Bronchial epithelial cell (primary cell): ENCODE measurements at regions not wholly inside any gene's neighbourhood (a gene's known extent, or its start where the extent isn't known, plus 50 kb on each side); places are given as distances from the start of the nearest gene placed in this dataset.

Source experiments
- DNase-seq: peaks from one replicate; pipeline ENCODE4 v3.0.0-alpha.2; 2010; ENCODE audit warnings: low read depth
- FAIRE-seq: peaks from 2 replicates; lab custom pipeline; 2011; peaks lifted over from hg19 to GRCh38; lab: Jason Lieb, UNC
- H3K27me3 ChIP-seq: 2 replicates; pipeline ENCODE4 v1.5.1; 2011; ENCODE audit warnings: low read length; ENCODE audit not compliant: control insufficient read depth, insufficient read depth
- H3K36me3 ChIP-seq: 2 replicates; pipeline ENCODE4 v1.5.1; 2011; ENCODE audit warnings: low read length; ENCODE audit not compliant: control insufficient read depth, insufficient read depth
- H3K4me3 ChIP-seq: 2 replicates; pipeline ENCODE4 v1.5.1; 2011; ENCODE audit warnings: mild to moderate bottlenecking, low read depth, low read length, control low read depth
- CTCF ChIP-seq: IDR thresholded peaks from 2 replicates; pipeline ENCODE4 v1.5.1; 2011; ENCODE audit warnings: mild to moderate bottlenecking, moderate library complexity, low read length, control low read depth, inconsistent platforms; ENCODE audit not compliant: insufficient read depth, severe bottlenecking

DNA sequence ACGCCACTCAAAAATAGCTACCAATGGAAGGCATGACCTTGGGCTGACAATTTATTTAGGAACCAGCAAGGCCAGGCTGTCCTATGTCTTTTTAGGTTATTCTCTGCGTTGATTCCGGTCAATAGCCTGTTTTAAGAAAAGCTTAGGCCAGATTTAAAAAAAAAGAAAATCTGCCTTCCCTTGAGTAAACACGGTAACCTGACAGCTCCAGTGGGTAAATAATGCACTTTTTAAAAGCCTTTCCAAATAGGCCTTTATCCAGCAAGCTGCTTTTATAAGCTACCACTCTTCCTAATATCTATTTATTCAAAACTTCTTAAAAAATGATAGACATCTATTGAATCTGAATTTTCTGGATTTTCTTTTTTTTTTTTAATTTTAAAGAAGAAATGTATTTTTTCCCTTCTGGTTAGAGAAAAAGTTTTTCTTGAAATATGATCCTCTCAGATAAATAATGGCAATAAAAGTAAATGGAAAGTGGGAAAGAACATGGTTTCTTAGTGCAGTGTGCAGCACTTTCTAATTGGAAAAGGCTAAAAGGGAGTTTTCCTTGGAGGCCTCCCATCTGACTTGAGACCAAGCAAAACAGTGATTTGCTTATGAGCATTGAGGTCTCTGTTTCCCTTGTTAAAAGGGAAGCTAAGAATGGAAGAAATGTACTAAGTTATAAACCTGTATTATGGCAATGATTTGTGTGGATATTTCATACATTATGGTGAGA, 281.0 kb upstream of the RUNX1 start:
- no peak for TF ChIP-seq CTCF
- H3K36me3 ChIP-seq = no peaks in the 10 kb centered on the region
- FAIRE-seq (no peak), DNase-seq (no peak)
- no peaks in the 10 kb centered on the region for H3K27me3 ChIP-seq
- no peak overlapping the region for H3K4me3 ChIP-seq

DNA sequence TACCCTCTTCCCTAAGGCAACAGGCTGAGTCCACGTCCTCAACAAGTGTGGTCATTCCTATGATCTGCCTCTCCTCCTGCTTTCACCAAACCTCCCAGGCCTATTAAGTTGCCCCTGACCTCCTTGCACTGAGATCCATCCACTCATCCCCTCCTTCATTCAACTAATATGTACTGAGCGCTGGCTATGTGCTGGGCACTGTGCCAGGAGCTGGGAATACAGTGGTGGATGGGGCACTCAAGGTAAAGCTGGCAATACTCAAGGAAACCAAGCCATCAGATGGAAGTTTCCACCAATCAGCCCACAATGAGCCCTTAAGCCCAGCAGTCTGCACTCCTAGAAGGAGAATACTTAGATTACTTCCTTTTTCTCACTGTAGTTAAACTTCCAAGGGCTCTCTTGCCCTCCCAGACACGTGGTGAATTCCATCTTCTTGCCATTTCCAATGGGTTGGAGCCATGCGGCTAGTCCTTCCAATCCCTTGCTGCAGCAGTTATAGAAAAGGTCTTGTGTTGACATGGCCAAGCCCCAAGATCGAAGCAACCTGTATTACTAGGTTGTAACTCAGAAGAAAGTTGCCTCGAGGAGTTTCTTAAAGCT, 279.9 kb upstream of the RUNX1 start:
- no peaks in the 10 kb centered on the region for H3K36me3 ChIP-seq
- no peaks in the 10 kb centered on the region for H3K27me3 ChIP-seq
- DNase-seq = no peak
- TF ChIP-seq CTCF = no peak
- FAIRE-seq = no peak
- no peak overlapping the region for H3K4me3 ChIP-seq

DNA sequence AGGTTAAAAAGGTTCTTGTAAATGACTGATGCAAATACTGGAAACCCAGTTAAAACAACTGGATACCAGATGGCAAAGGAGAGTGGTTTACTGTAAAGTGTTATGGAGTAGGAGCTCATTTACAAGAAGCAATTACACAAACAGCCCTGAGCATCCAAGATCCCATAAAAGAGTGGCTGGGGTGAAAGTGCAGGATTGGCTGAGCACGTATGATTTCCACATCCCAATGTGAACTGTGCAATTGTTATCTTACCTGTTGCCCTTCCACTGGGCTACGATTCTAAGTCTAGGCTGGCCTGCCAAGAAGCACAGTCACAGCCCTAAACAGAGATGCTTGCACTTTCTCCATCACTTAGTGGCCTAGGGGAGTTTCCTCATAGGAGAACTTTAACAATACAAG, 277.6 kb upstream of the RUNX1 start:
- H3K4me3 ChIP-seq = no peak overlapping the region
- FAIRE-seq = no peak
- DNase-seq = no peak
- H3K36me3 ChIP-seq = no peaks in the 10 kb centered on the region
- no peak for TF ChIP-seq CTCF
- no peaks in the 10 kb centered on the region for H3K27me3 ChIP-seq

GRCh38 chr21:35325953-35326352, 276.9 kb upstream of the RUNX1 start:
- no peak overlapping the region for H3K4me3 ChIP-seq
- FAIRE-seq = no peak

DNA sequence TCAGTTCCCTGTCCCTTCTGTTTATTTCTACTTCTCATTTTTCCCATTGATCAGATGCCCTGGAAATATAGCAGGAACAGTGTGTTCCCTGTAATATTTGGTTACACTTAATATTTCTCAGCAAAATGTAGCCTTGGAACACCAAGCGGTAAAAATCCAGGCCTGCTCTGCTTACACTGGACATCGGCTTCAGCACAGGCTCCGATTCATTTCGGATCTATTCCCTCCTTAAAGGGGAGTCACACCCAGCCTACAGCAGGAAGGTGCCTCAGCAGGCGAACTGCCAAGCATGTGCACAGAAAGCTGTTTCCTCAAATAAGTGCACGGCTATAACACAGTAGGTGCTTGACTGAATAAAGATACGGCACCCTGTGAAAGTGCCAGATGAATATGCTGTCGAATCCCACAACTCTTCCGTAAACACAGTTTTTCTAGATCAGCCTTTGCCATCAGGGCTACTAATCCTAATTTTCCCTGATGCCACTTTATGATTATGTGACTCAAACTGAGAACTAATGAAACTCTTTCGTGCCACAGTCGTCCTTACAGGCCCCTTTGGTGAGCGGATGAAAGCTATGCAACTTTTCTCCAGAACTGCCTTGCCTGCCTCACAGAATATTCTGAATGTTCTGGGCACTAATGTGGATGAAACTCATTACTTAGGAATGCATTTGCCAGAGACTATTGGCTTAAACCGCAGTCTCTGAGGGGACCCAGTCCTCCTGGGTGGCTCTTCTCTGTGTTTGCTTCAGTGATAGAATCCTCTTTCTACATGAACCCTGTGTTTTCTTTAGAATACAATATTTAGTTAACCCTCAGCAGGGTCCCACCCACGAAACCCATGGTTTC, 275.5 kb upstream of the RUNX1 start:
- FAIRE-seq (no peak), DNase-seq (peak; percentile 35)
- H3K4me3 ChIP-seq = no peak overlapping the region
- H3K27me3 ChIP-seq = no peaks in the 10 kb centered on the region
- no peaks in the 10 kb centered on the region for H3K36me3 ChIP-seq
- TF ChIP-seq CTCF = no peak

More at GRCh38 chr21:35325953-35326352, 276.9 kb upstream of the RUNX1 start:
- TF ChIP-seq CTCF = no peak
- DNase-seq = no peak
- Histone ChIP-seq H3K36me3 (no peaks in the 10 kb centered on the region), H3K27me3 (no peaks in the 10 kb centered on the region)
